Adrenal gland (tissue), 9 donors: ENCODE measurements at regions not wholly inside any gene's neighbourhood (a gene's known extent, or its start where the extent isn't known, plus 50 kb on each side); places are given as distances from the start of the nearest gene placed in this dataset.

ENCODE experiments used
- DNase-seq, 7 donors: peaks; one replicate each; pipeline ENCODE4 v3.0.0-alpha.2; 2019 to 2020
- H3K27ac ChIP-seq, 5 donors: fragments of 200-600 bp; sonication (generic) in 4 of 5; 1 replicate in 3 of 5; 2 replicates in 2 of 5; pipeline versions ENCODE4 v1.5.1 to v1.8.0; 2016 to 2020; ENCODE audit warnings: mild to moderate bottlenecking in 1 of 5
- H3K27me3 ChIP-seq: fragments of 200-600 bp; 2 replicates; pipeline ENCODE4 v1.8.0; 2021
- H3K36me3 ChIP-seq, 2 donors: fragments of 200-600 bp; replicated peaks in 1 of 2; 1 replicate in 1 of 2; 2 replicates in 1 of 2; pipeline versions ENCODE4 v1.5.1 to v1.8.0; 2018 to 2022
- H3K4me1 ChIP-seq, 2 donors: fragments of 200-600 bp; replicated peaks in 1 of 2; 1 replicate in 1 of 2; 2 replicates in 1 of 2; pipeline versions ENCODE4 v1.5.1 to v1.8.0; 2018 to 2021
- H3K4me3 ChIP-seq, 4 donors: fragments of 200-600 bp; sonication (generic) in 3 of 4; one replicate each; pipeline ENCODE4 v1.5.1; 2016 to 2018
- H3K9me3 ChIP-seq, 3 donors: fragments of 200-600 bp; sonication (generic) in 1 of 3; replicated peaks in 1 of 3; 1 replicate in 2 of 3; 2 replicates in 1 of 3; pipeline versions ENCODE4 v1.5.1 to v1.8.0; 2016 to 2021
- POLR2A ChIP-seq, 2 donors: fragments of 450-650 bp; IDR thresholded peaks; one replicate each; pipeline ENCODE4 v1.6.1; 2017; ENCODE audit warnings: antibody characterized with exemption in 2 of 2, mild to moderate bottlenecking in 2 of 2, moderate library complexity in 1 of 2
- WGBS, 4 donors: extraction: QIAGEN DNeasy Blood & Tissue Kit in 2 of 4; methylation state at CpG; one replicate each; pipeline versions ENCODE4 v1.1.5 to v1.1.7; 2013 to 2017; 5-methylcytosine and 5-hydroxymethylcytosine counted together
- intact Hi-C, 2 donors: fragments of 100-400 bp; cut with DNase I; formaldehyde crosslinking; loops; one replicate each; pipeline versions ENCODE4 v1.14.1 to v1.15.0; 2022 to 2023
- TF ChIP-seq, protein P1 (sequence below), 6 experiments: fragments of 450-650 bp in 4 of 6; fragments of 200-600 bp in 2 of 6; sonication (generic) in 1 of 6; IDR thresholded peaks; 1 replicate in 5 of 6; 2 replicates in 1 of 6; pipeline versions ENCODE4 v1.5.1 to v1.8.0; 2016 to 2021; ENCODE audit warnings: antibody characterized with exemption in 6 of 6, mild to moderate bottlenecking in 2 of 6, moderate library complexity in 1 of 6
- donor health status: healthy with polysubstance abuse.
- donor health status: Bipolar disorder and iron deficiency.
- donor health status: DM: yes; HTN: yes; CAD: no.
- donor health status: DM: no; HTN: no; CAD: no.
- donor health status: DM: no; HTN: no; CAD: no.

DNA sequence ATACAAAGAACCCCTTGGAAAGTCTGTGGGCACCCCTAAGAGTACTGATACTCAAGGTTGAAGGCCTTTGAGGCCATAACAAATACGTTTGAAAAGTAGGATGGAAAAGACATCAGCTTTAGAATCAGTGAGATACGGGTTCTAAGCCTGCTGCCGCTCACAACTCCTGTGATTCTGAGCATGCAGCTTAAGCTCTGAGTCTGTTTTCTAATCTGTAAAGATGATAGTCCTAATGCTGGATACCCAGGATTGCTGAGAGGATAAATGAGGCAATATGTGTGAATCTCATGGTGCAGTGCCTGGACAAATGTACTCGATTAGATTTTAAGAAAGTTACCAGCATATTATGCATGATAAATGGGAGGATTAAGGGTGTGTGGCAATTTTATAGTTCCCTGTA is 321.0 kb upstream of the HSF2 start:
- Histone ChIP-seq H3K4me3 (no peak overlapping the region), H3K27ac (no peak overlapping the region), H3K9me3 (no peaks in the 10 kb centered on the region), H3K27me3 (no peaks in the 10 kb centered on the region), H3K36me3 (no peaks in the 10 kb centered on the region), H3K4me1 (no peaks in the 10 kb centered on the region)
- no peak for DNase-seq
- no peak for TF ChIP-seq POLR2A (IDR thresholded peaks at IDR 0.05)
- TF ChIP-seq, protein P1, sequence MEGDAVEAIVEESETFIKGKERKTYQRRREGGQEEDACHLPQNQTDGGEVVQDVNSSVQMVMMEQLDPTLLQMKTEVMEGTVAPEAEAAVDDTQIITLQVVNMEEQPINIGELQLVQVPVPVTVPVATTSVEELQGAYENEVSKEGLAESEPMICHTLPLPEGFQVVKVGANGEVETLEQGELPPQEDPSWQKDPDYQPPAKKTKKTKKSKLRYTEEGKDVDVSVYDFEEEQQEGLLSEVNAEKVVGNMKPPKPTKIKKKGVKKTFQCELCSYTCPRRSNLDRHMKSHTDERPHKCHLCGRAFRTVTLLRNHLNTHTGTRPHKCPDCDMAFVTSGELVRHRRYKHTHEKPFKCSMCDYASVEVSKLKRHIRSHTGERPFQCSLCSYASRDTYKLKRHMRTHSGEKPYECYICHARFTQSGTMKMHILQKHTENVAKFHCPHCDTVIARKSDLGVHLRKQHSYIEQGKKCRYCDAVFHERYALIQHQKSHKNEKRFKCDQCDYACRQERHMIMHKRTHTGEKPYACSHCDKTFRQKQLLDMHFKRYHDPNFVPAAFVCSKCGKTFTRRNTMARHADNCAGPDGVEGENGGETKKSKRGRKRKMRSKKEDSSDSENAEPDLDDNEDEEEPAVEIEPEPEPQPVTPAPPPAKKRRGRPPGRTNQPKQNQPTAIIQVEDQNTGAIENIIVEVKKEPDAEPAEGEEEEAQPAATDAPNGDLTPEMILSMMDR (IDR thresholded peaks at IDR 0.05), result no peak
- 76 to 86% (median 82%) methylated on average over 4 of the region's 4 CpGs for WGBS, 4 donors
- intact Hi-C loops, result no loop called here

DNA sequence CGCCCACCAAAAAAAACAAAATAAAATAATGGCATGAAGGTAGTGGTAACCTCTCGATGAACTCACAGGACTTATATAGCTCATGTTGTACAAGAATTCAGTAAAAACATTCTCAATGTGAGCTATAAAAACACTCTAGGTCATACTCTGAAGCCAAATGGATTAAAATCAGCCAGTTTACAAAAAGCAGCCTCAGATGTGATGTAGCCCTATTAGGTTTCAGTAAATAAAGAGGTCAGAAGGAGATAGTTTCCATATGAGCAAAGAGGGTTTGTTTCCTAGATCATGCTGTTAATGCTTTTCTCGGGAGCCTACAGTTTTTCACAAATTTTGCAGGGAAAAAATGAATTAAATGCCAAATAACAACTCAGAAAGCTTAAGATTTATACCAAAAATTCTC is 319.5 kb upstream of the HSF2 start:
- no peak overlapping the region for H3K27ac ChIP-seq
- H3K9me3 ChIP-seq, result no peaks in the 10 kb centered on the region
- intact Hi-C loops, result no loop called here
- no peaks in the 10 kb centered on the region for H3K36me3 ChIP-seq
- no peak for DNase-seq
- 73 to 85% (median 79%) methylated on average over 3 of the region's 3 CpGs for WGBS, 4 donors
- no peaks in the 10 kb centered on the region for H3K4me1 ChIP-seq
- TF ChIP-seq, protein P1 (IDR thresholded peaks at IDR 0.05), result no peak
- no peak for TF ChIP-seq POLR2A (IDR thresholded peaks at IDR 0.05)
- H3K4me3 ChIP-seq, result no peak overlapping the region
- no peaks in the 10 kb centered on the region for H3K27me3 ChIP-seq

DNA sequence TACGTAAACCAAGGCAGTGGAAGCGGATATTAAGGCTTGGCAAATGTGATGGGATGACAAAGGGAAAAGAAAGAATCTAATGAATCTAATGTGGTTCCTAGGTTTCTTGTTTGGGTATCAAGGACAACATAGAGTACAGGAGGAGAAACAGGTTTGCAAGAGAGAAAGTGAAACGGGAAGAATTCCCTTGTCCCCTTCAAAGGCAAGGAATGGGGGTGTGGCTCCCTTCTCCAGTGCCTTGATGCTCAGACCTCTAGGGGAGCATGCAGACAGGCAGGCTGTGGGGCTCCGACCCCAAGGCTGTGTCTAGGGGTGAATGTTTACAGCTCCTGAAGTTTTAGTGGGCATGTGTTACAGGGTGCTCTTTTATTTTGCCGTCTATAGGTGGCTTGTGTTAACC is 317.5 kb upstream of the HSF2 start:
- no peaks in the 10 kb centered on the region for H3K27me3 ChIP-seq
- TF ChIP-seq POLR2A (IDR thresholded peaks at IDR 0.05), result no peak
- TF ChIP-seq, protein P1 (IDR thresholded peaks at IDR 0.05), result no peak
- no peaks in the 10 kb centered on the region for H3K9me3 ChIP-seq
- H3K27ac ChIP-seq, result no peak overlapping the region
- intact Hi-C loops, result no loop called here
- no peak for DNase-seq
- H3K36me3 ChIP-seq, result no peaks in the 10 kb centered on the region
- 71 to 86% (median 78%) methylated on average over 5 of the region's 5 CpGs for WGBS, 4 donors
- H3K4me1 ChIP-seq, result no peaks in the 10 kb centered on the region
- H3K4me3 ChIP-seq, result no peak overlapping the region

DNA sequence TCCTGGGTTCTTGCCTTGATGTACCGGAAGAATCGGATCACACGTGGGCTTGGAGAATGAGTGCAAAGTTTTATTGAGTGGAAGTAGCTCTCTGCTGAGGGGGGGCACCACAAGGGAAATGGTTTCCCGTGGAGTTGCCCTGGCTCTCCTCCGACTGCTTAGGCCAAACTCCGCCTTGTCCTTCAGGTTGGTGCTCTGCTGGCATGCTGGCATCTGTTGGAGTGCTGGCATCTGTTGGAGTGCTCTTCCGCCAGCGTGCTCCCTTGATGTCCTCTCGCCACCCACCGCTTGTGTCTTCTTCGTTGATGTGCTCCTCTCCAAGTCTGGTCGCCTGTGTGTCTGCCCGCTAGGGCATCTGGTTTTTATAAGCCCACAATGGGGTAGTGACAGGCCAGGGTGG is 317.1 kb upstream of the HSF2 start:
- intact Hi-C loops, result no loop called here
- TF ChIP-seq, protein P1 (IDR thresholded peaks at IDR 0.05), result no peak
- Histone ChIP-seq H3K36me3 (no peaks in the 10 kb centered on the region), H3K4me3 (no peak overlapping the region), H3K9me3 (no peaks in the 10 kb centered on the region), H3K27me3 (no peaks in the 10 kb centered on the region), H3K4me1 (no peaks in the 10 kb centered on the region), H3K27ac (no peak overlapping the region)
- no peak for DNase-seq
- WGBS, 4 donors, result 90 to 95% (median 92%) methylated on average over 13 of the region's 13 CpGs
